NCI-H2107 (cell line): ENCODE measurements at regions not wholly inside any gene's neighbourhood (a gene's known extent, or its start where the extent isn't known, plus 50 kb on each side); places are given as distances from the start of the nearest gene placed in this dataset.

Source experiments
- DNase-seq: peaks from one replicate; lab custom pipeline; 2025; lab: John Stamatoyannopoulos, UW

GRCh38 chr18:67590571-67591141 lies 74.1 kb upstream of the DSEL start:
- DNase-seq, result no peak

- no peak for DNase-seq
Observed at GRCh38 chr18:67589325-67589724, 72.8 kb upstream of the DSEL start.

GRCh38 chr18:67586101-67586500 lies 69.6 kb upstream of the DSEL start:
- DNase-seq, result no peak

GRCh38 chr18:67583621-67584020 lies 67.1 kb upstream of the DSEL start:
- no peak for DNase-seq

- no peak for DNase-seq
Observed at GRCh38 chr18:67582488-67582887, 66.0 kb upstream of the DSEL start.

GRCh38 chr18:67581178-67581577 lies 64.7 kb upstream of the DSEL start:
- DNase-seq, result no peak

- no peak for DNase-seq
Observed at GRCh38 chr18:67577386-67577785, 60.9 kb upstream of the DSEL start.

GRCh38 chr18:67574749-67575148 lies 58.2 kb upstream of the DSEL start:
- DNase-seq, result no peak

- no peak for DNase-seq
Observed at GRCh38 chr18:67568166-67568565, 51.6 kb upstream of the DSEL start.
